B cell (primary cell): ENCODE measurements at regions not wholly inside any gene's neighbourhood (a gene's known extent, or its start where the extent isn't known, plus 50 kb on each side); places are given as distances from the start of the nearest gene placed in this dataset.

ENCODE experiments used
- ATAC-seq: fragments of 200-7000 bp; cut with Tn5 transposase; one replicate; pipeline ENCODE4 v1.10.0; 2021; ENCODE audit warnings: low read depth, mild to moderate bottlenecking, moderate number of reproducible peaks, moderate library complexity
- CTCF ChIA-PET: fragments of 350-600 bp; sonication (Branson Sonifier 250); formaldehyde crosslinking; loops from one replicate; lab custom pipeline; 2021; ENCODE audit warnings: antibody characterized with exemption, inconsistent platforms; lab: Charles Lee
- POLR2A ChIA-PET: fragments of 350-600 bp; sonication (Branson Sonifier 250); formaldehyde crosslinking; loops from one replicate; lab custom pipeline; 2021; ENCODE audit warnings: antibody characterized with exemption; lab: Charles Lee
- DNase-seq: peaks from one replicate; pipeline ENCODE4 v3.0.0; 2013
- H2AFZ ChIP-seq: 2 replicates; pipeline ENCODE4 v1.6.1; 2012; ENCODE audit warnings: mild to moderate bottlenecking, low read depth, low read length; ENCODE audit not compliant: insufficient read depth, poor library complexity, severe bottlenecking
- H3K27ac ChIP-seq, 2 donors: 1 replicate in 1 of 2; 2 replicates in 1 of 2; pipeline ENCODE4 v1.5.1; 2012 to 2013; ENCODE audit warnings: low read length in 2 of 2, mild to moderate bottlenecking in 2 of 2, moderate library complexity in 1 of 2
- H3K27me3 ChIP-seq, 4 experiments: fragments of 200-600 bp in 1 of 4; sonication (generic) in 1 of 4; replicated peaks in 1 of 4; 1 replicate in 2 of 4; 2 replicates in 2 of 4; pipeline versions ENCODE4 v1.6.1 to v1.7.0; 2013 to 2016; ENCODE audit warnings: low read length in 3 of 4, mild to moderate bottlenecking in 2 of 4, mixed read lengths in 1 of 4, moderate library complexity in 1 of 4; ENCODE audit not compliant: insufficient read depth in 4 of 4, control insufficient read depth in 3 of 4; ENCODE audit errors: control extremely low read depth in 1 of 4
- H3K36me3 ChIP-seq, 2 experiments: replicated peaks in 1 of 2; 1 replicate in 1 of 2; 2 replicates in 1 of 2; pipeline versions ENCODE4 v1.6.1 to v1.7.1; 2013; ENCODE audit warnings: low read length in 1 of 2; ENCODE audit not compliant: insufficient read depth in 2 of 2, control insufficient read depth in 1 of 2; ENCODE audit errors: control extremely low read depth in 1 of 2, extremely low read depth in 1 of 2
- H3K4me1 ChIP-seq, 2 donors: fragments of 200-600 bp in 1 of 2; sonication (generic) in 1 of 2; 1 replicate in 1 of 2; 2 replicates in 1 of 2; pipeline versions ENCODE4 v1.5.1 to v1.6.1; 2013 to 2017; ENCODE audit warnings: low read length in 2 of 2; ENCODE audit not compliant: control insufficient read depth in 2 of 2, insufficient read depth in 2 of 2
- H3K4me2 ChIP-seq: replicated peaks from 2 replicates; pipeline ENCODE3; 2012; ENCODE audit warnings: mild to moderate bottlenecking, low read depth, low read length; ENCODE audit not compliant: poor library complexity, severe bottlenecking
- H3K4me3 ChIP-seq, 5 experiments: fragments of 200-600 bp in 1 of 5; sonication (generic) in 1 of 5; 1 replicate in 3 of 5; 2 replicates in 2 of 5; pipeline versions ENCODE4 v1.5.1 to v1.7.0; 2011 to 2016; ENCODE audit warnings: low read length in 4 of 5, mild to moderate bottlenecking in 4 of 5, low read depth in 2 of 5, control low read depth in 1 of 5, moderate library complexity in 1 of 5; ENCODE audit not compliant: insufficient read depth in 1 of 5; ENCODE audit errors: control extremely low read depth in 1 of 5, extremely low read depth in 1 of 5
- H3K79me2 ChIP-seq: fragments of 200-600 bp; sonication (generic); one replicate; pipeline ENCODE4 v1.6.0; 2016; ENCODE audit warnings: low read length; ENCODE audit not compliant: control insufficient read depth, insufficient read depth
- H3K9ac ChIP-seq: fragments of 200-600 bp; sonication (generic); 2 replicates; pipeline ENCODE4 v1.6.1; 2017; ENCODE audit warnings: mild to moderate bottlenecking, low read length, moderate library complexity
- H3K9me3 ChIP-seq, 3 donors: one replicate each; pipeline versions ENCODE4 v1.6.1 to v1.7.1; 2013; ENCODE audit warnings: low read length in 2 of 3; ENCODE audit not compliant: control insufficient read depth in 2 of 3, insufficient read depth in 1 of 3; ENCODE audit errors: control extremely low read depth in 1 of 3
- H4K20me1 ChIP-seq: 2 replicates; pipeline ENCODE4 v1.6.0; 2012; ENCODE audit warnings: mild to moderate bottlenecking, low read length; ENCODE audit not compliant: insufficient read depth, control insufficient read depth, poor library complexity, severe bottlenecking
- H3K27ac Mint-ChIP-seq: one replicate; pipeline ENCODE4 v1.8.0; 2021; ENCODE audit warnings: mixed read lengths
- H3K27me3 Mint-ChIP-seq: one replicate; pipeline ENCODE4 v1.8.0; 2021; ENCODE audit warnings: mixed read lengths
- H3K4me1 Mint-ChIP-seq: one replicate; pipeline ENCODE4 v1.8.0; 2021; ENCODE audit warnings: mixed read lengths
- H3K4me3 Mint-ChIP-seq: one replicate; pipeline ENCODE4 v1.8.0; 2021; ENCODE audit warnings: mixed read lengths
- H3K9me3 Mint-ChIP-seq: one replicate; pipeline ENCODE4 v1.8.0; 2022; ENCODE audit warnings: mixed read lengths; ENCODE audit not compliant: insufficient read depth
- CTCF ChIP-seq: fragments of 200-600 bp; IDR thresholded peaks from one replicate; pipeline ENCODE4 v1.8.0; 2022; ENCODE audit warnings: antibody characterized with exemption, mild to moderate bottlenecking
- EZH2 ChIP-seq: IDR thresholded peaks from 2 replicates; pipeline ENCODE4 v1.6.1; 2012; ENCODE audit warnings: borderline replicate concordance, low read depth, mild to moderate bottlenecking, moderate library complexity, low read length; ENCODE audit not compliant: insufficient read depth, poor library complexity, severe bottlenecking
- WGBS: methylation state at CpG from one replicate; pipeline ENCODE4 v1.1.5; 2013; ENCODE audit warnings: missing lambda C conversion rate; ENCODE audit not compliant: insufficient coverage; 5-methylcytosine and 5-hydroxymethylcytosine counted together
- intact Hi-C: fragments of 100-400 bp; cut with micrococcal nuclease; formaldehyde crosslinking; loops from one replicate; pipeline ENCODE4 v1.10.0; 2022

- POLR2A ChIA-PET: no interaction called here
- H3K27me3 Mint-ChIP-seq: peaks cover 31% of the 10 kb centered on the region
- CTCF ChIA-PET: interaction anchor here (0.5 kb wide), 1 partner anchor 97 kb away, joined by 3 read pairs; no protein-coding TSS in a partner anchor
- H3K4me3 ChIP-seq: no peak overlapping the region
- no peaks in the 10 kb centered on the region for H3K4me1 Mint-ChIP-seq
- no peaks in the 10 kb centered on the region for H3K36me3 ChIP-seq
- peaks cover 0 to 6% (median 2%) of the 10 kb centered on the region in 4 experiments for H3K27me3 ChIP-seq
- TF ChIP-seq EZH2 (no peak), CTCF (no peak)
- DNase-seq: no peak
- H3K4me3 Mint-ChIP-seq: no peak overlapping the region
- no peaks in the 10 kb centered on the region for H3K79me2 ChIP-seq
- WGBS: 100% methylated on average over 1 of the region's 1 CpG
- no peaks in the 10 kb centered on the region for H4K20me1 ChIP-seq
- H3K9ac ChIP-seq: no peak overlapping the region
- H3K4me1 ChIP-seq: no peaks in the 10 kb centered on the region
- H3K27ac ChIP-seq: no peak overlapping the region
- H3K27ac Mint-ChIP-seq: no peak overlapping the region
- no peak for ATAC-seq
- intact Hi-C loops: no loop called here
- no peak overlapping the region for H3K4me2 ChIP-seq
- H3K9me3 Mint-ChIP-seq: no peaks in the 10 kb centered on the region
- H3K9me3 ChIP-seq: no peaks in the 10 kb centered on the region
- no peak overlapping the region for H2AFZ ChIP-seq
Observed at GRCh38 chr10:27622596-27622995, 118.5 kb downstream of the RAB18 start.
